ENCODE measurements at regions not wholly inside any gene's neighbourhood (a gene's known extent, or its start where the extent isn't known, plus 50 kb on each side); places are given as distances from the start of the nearest gene placed in this dataset.
"Not testable (repeated sequence)": the region's sequence is repeated elsewhere in the genome, so short reads cannot be mapped to it uniquely, and the experiment has no call there.

GRCh38 chr16:29254676-29255495 is 151.6 kb downstream of the NPIPB11 start:
- Histone ChIP-seq H3K9ac (no peak overlapping the region), H3K4me1 (no peaks in the 10 kb centered on the region), H3K9me3 (ENCODE audit: low read depth) (no peaks in the 10 kb centered on the region), H3K79me2 (ENCODE audit: low read depth) (no peaks in the 10 kb centered on the region), H3K4me3 (no peak overlapping the region), H3K27ac (no peak overlapping the region), H3K36me3 (no peaks in the 10 kb centered on the region), H4K20me1 (ENCODE audit: low read depth) (no peaks in the 10 kb centered on the region), H2AFZ (replicated peaks) (no peak overlapping the region), H3K4me2 (no peak overlapping the region), H3F3A (ENCODE audit: low read depth) (peaks cover 4% of the 10 kb centered on the region), H3K27me3 (no peaks in the 10 kb centered on the region)
- H3K9me3 Mint-ChIP-seq, result no peaks in the 10 kb centered on the region
- DNase-seq (ENCODE audit: low spot score), result no peak
- H3K4me1 Mint-ChIP-seq, result peaks cover 21% of the 10 kb centered on the region
- H3K27me3 Mint-ChIP-seq (ENCODE audit: insufficient read depth, low read depth), result peaks cover 3% of the 10 kb centered on the region
- TF ChIP-seq EZH2 (IDR thresholded peaks at IDR 0.05), result no peak
- no peaks in the 10 kb centered on the region for H3K36me3 Mint-ChIP-seq
- H3K27ac Mint-ChIP-seq, result no peak overlapping the region
- no peak overlapping the region for H3K4me3 Mint-ChIP-seq

GRCh38 chr16:29253716-29254590 is 152.6 kb downstream of the NPIPB11 start:
- not testable (repeated sequence) for H3K4me2 ChIP-seq; H3K4me1 ChIP-seq; H3K27me3 Mint-ChIP-seq (ENCODE audit: insufficient read depth, low read depth); H3K9ac ChIP-seq; H4K20me1 ChIP-seq (ENCODE audit: low read depth); H2AFZ ChIP-seq (replicated peaks); H3K36me3 Mint-ChIP-seq; H3K27me3 ChIP-seq; DNase-seq (ENCODE audit: low spot score); H3K4me3 Mint-ChIP-seq; H3K36me3 ChIP-seq; H3K9me3 ChIP-seq (ENCODE audit: low read depth); H3F3A ChIP-seq (ENCODE audit: low read depth); H3K27ac Mint-ChIP-seq; H3K9me3 Mint-ChIP-seq; H3K79me2 ChIP-seq (ENCODE audit: low read depth); H3K27ac ChIP-seq; H3K4me3 ChIP-seq
- peaks cover 26% of the 10 kb centered on the region for H3K4me1 Mint-ChIP-seq

GRCh38 chr16:29253066-29253590 is 153.4 kb downstream of the NPIPB11 start:
- not testable (repeated sequence) for H2AFZ ChIP-seq (replicated peaks); H3K9me3 Mint-ChIP-seq; H3K27ac Mint-ChIP-seq; H3K9ac ChIP-seq; H3K4me2 ChIP-seq; H3K79me2 ChIP-seq (ENCODE audit: low read depth); H3K9me3 ChIP-seq (ENCODE audit: low read depth); H3K27ac ChIP-seq; H4K20me1 ChIP-seq (ENCODE audit: low read depth); H3K4me1 ChIP-seq; H3K27me3 ChIP-seq; H3K27me3 Mint-ChIP-seq (ENCODE audit: insufficient read depth, low read depth); H3K36me3 Mint-ChIP-seq; DNase-seq (ENCODE audit: low spot score); H3K36me3 ChIP-seq; H3K4me3 Mint-ChIP-seq; H3F3A ChIP-seq (ENCODE audit: low read depth); H3K4me3 ChIP-seq
- H3K4me1 Mint-ChIP-seq, result peaks cover 28% of the 10 kb centered on the region

GRCh38 chr16:29252311-29252710 is 154.2 kb downstream of the NPIPB11 start:
- not testable (repeated sequence) for H3F3A ChIP-seq (ENCODE audit: low read depth); H3K79me2 ChIP-seq (ENCODE audit: low read depth); H4K20me1 ChIP-seq (ENCODE audit: low read depth); H3K27me3 ChIP-seq; H3K4me2 ChIP-seq; H3K36me3 ChIP-seq; H3K4me3 Mint-ChIP-seq; H3K27ac ChIP-seq; H3K4me3 ChIP-seq; H3K9me3 Mint-ChIP-seq; DNase-seq (ENCODE audit: low spot score); H3K4me1 ChIP-seq; H3K27me3 Mint-ChIP-seq (ENCODE audit: insufficient read depth, low read depth); H3K36me3 Mint-ChIP-seq; H3K9ac ChIP-seq; H2AFZ ChIP-seq (replicated peaks); H3K27ac Mint-ChIP-seq; H3K9me3 ChIP-seq (ENCODE audit: low read depth)
- peaks cover 23% of the 10 kb centered on the region for H3K4me1 Mint-ChIP-seq

GRCh38 chr16:29251571-29252011 is 154.9 kb downstream of the NPIPB11 start:
- not testable (repeated sequence) for H3K79me2 ChIP-seq (ENCODE audit: low read depth); H3K4me1 ChIP-seq; H3K4me2 ChIP-seq; H3K27ac ChIP-seq; H4K20me1 ChIP-seq (ENCODE audit: low read depth); H2AFZ ChIP-seq (replicated peaks); H3K27me3 Mint-ChIP-seq (ENCODE audit: insufficient read depth, low read depth); H3K9me3 Mint-ChIP-seq; H3K4me3 ChIP-seq; H3F3A ChIP-seq (ENCODE audit: low read depth); H3K9ac ChIP-seq; H3K27ac Mint-ChIP-seq; H3K4me3 Mint-ChIP-seq; H3K36me3 ChIP-seq; H3K36me3 Mint-ChIP-seq; H3K9me3 ChIP-seq (ENCODE audit: low read depth); H3K27me3 ChIP-seq
- peak; percentile 20 for DNase-seq (ENCODE audit: low spot score)
- peaks cover 17% of the 10 kb centered on the region for H3K4me1 Mint-ChIP-seq

DNA sequence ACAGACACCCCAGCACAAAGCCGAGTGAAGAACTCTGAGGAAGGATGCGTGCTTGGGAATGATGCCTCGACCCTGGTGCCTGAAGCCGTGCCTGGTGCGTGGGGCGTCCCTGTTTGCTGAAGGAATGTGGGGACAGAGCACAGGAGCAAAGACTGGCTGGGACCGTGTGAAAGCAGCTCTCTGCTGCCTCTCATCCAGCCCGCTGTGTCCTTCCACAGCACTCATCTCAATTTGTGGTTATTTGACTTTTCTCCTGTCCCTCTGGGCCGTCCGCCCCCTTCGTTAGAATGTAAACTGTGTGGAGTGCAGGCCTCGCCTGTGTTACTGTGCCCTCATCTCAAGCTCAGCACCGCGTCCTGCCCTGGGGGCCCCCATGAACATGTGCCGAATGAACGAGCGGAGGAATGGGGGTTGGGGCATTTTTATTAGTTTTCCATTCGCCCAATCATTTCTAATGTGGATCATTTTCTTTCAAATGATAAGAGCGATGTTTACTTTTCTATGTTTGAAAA is 155.5 kb downstream of the NPIPB11 start:
- H4K20me1 ChIP-seq (ENCODE audit: low read depth); H3K27ac Mint-ChIP-seq; H3K4me3 ChIP-seq; H3K36me3 Mint-ChIP-seq; H3K4me2 ChIP-seq; H3K9ac ChIP-seq; H2AFZ ChIP-seq (replicated peaks); H3K27ac ChIP-seq; H3K36me3 ChIP-seq; H3F3A ChIP-seq (ENCODE audit: low read depth); H3K4me1 ChIP-seq; H3K79me2 ChIP-seq (ENCODE audit: low read depth); H3K27me3 ChIP-seq; H3K27me3 Mint-ChIP-seq (ENCODE audit: insufficient read depth, low read depth); H3K9me3 ChIP-seq (ENCODE audit: low read depth); H3K4me3 Mint-ChIP-seq; DNase-seq (ENCODE audit: low spot score): not testable (repeated sequence)
- peaks cover 15% of the 10 kb centered on the region for H3K4me1 Mint-ChIP-seq
- H3K9me3 Mint-ChIP-seq, result peaks cover 11% of the 10 kb centered on the region

GRCh38 chr16:29250469-29250868 is 156.0 kb downstream of the NPIPB11 start:
- H3K4me1 Mint-ChIP-seq, result peaks cover 13% of the 10 kb centered on the region
- H3K79me2 ChIP-seq (ENCODE audit: low read depth); H3K36me3 Mint-ChIP-seq; H3F3A ChIP-seq (ENCODE audit: low read depth); H3K27ac Mint-ChIP-seq; H3K4me1 ChIP-seq; H3K9me3 ChIP-seq (ENCODE audit: low read depth); H3K9ac ChIP-seq; H3K36me3 ChIP-seq; H3K27me3 Mint-ChIP-seq (ENCODE audit: insufficient read depth, low read depth); H2AFZ ChIP-seq (replicated peaks); H3K4me2 ChIP-seq; H3K4me3 Mint-ChIP-seq; H3K27me3 ChIP-seq; H3K4me3 ChIP-seq; H4K20me1 ChIP-seq (ENCODE audit: low read depth); DNase-seq (ENCODE audit: low spot score); H3K27ac ChIP-seq: not testable (repeated sequence)
- peaks cover 15% of the 10 kb centered on the region for H3K9me3 Mint-ChIP-seq
